Stomach (tissue), 8 donors: ENCODE measurements at regions not wholly inside any gene's neighbourhood (a gene's known extent, or its start where the extent isn't known, plus 50 kb on each side); places are given as distances from the start of the nearest gene placed in this dataset.

Source experiments
- DNase-seq, 2 donors: peaks; one replicate each; pipeline versions ENCODE4 v3.0.0 to v3.0.0-alpha.2; 2013 to 2019
- H3K27ac ChIP-seq, 5 donors: fragments of 200-600 bp in 4 of 5; sonication (generic) in 4 of 5; one replicate each; pipeline ENCODE4 v1.5.1; 2013 to 2019; ENCODE audit warnings: mild to moderate bottlenecking in 1 of 5, moderate library complexity in 1 of 5
- H3K27me3 ChIP-seq, 3 donors: fragments of 200-600 bp; sonication (generic); one replicate each; pipeline ENCODE4 v1.5.1; 2017 to 2019; ENCODE audit warnings: mixed run types in 1 of 3
- H3K36me3 ChIP-seq, 4 donors: fragments of 200-600 bp; sonication (generic); 1 replicate in 3 of 4; 2 replicates in 1 of 4; pipeline ENCODE4 v1.5.1; 2016 to 2019
- H3K4me1 ChIP-seq, 4 donors: fragments of 200-600 bp; sonication (generic); one replicate each; pipeline ENCODE4 v1.5.1; 2016 to 2019
- H3K4me3 ChIP-seq, 4 donors: fragments of 200-600 bp; sonication (generic) in 3 of 4; one replicate each; pipeline ENCODE4 v1.5.1; 2016 to 2019; ENCODE audit warnings: mild to moderate bottlenecking in 1 of 4
- H3K9me3 ChIP-seq, 4 donors: fragments of 200-600 bp; sonication (generic); one replicate each; pipeline ENCODE4 v1.5.1; 2016 to 2019
- CTCF ChIP-seq, 7 experiments: fragments of 450-650 bp in 4 of 7; fragments of 200-600 bp in 3 of 7; sonication (generic) in 3 of 7; IDR thresholded peaks; one replicate each; pipeline ENCODE4 v1.5.1; 2016 to 2019; ENCODE audit warnings: antibody characterized with exemption in 7 of 7, control low read depth in 2 of 7, mild to moderate bottlenecking in 1 of 7
- EP300 ChIP-seq: sonication (generic); formaldehyde crosslinking; IDR thresholded peaks from one replicate; pipeline ENCODE4 v1.6.1; 2017; ENCODE audit warnings: antibody characterized with exemption
- POLR2A ChIP-seq, 4 donors: fragments of 450-650 bp; IDR thresholded peaks; one replicate each; pipeline ENCODE4 v1.6.1; 2016; ENCODE audit warnings: antibody characterized with exemption in 4 of 4, control low read depth in 2 of 4, mild to moderate bottlenecking in 1 of 4, moderate library complexity in 1 of 4
- POLR2AphosphoS5 ChIP-seq, 3 donors: sonication (generic); formaldehyde crosslinking; IDR thresholded peaks; one replicate each; pipeline ENCODE4 v1.6.1; 2016; ENCODE audit warnings: antibody characterized with exemption in 3 of 3
- WGBS, 5 donors: extraction: QIAGEN DNeasy Blood & Tissue Kit in 3 of 5; methylation state at CpG; one replicate each; pipeline versions ENCODE4 v1.1.5 to v1.1.7; 2013 to 2018; 5-methylcytosine and 5-hydroxymethylcytosine counted together
- intact Hi-C: fragments of 100-400 bp; cut with DNase I; formaldehyde crosslinking; loops from one replicate; pipeline ENCODE4 v1.15.1; 2023; ENCODE audit warnings: low total_unique reads
- donor health status: healthy with polysubstance abuse.
- donor health status: Bipolar disorder and iron deficiency.
- donor health status: healthy.

- H3K4me3 ChIP-seq: no peak overlapping the region
- H3K27me3 ChIP-seq: no peaks in the 10 kb centered on the region
- intact Hi-C loops: no loop called here
- peaks cover 21 to 53% (median 28%) of the 10 kb centered on the region in 4 donors for H3K4me1 ChIP-seq
- DNase-seq: no peak
- H3K9me3 ChIP-seq: no peaks in the 10 kb centered on the region
- TF ChIP-seq POLR2A (IDR thresholded peaks at IDR 0.05): no peak
- no peak for TF ChIP-seq EP300
- TF ChIP-seq CTCF (IDR thresholded peaks at IDR 0.05): no peak
- no peak for TF ChIP-seq POLR2AphosphoS5 (IDR thresholded peaks at IDR 0.05)
- H3K36me3 ChIP-seq: no peaks in the 10 kb centered on the region
- no peak overlapping the region for H3K27ac ChIP-seq
- 82 to 87% (median 84%) methylated on average over 7 of the region's 7 CpGs for WGBS, 5 donors
Measured at GRCh38 chr14:100436745-100437406, 113.7 kb downstream of the SLC25A47 start.

- Histone ChIP-seq H3K4me3 (no peak overlapping the region), H3K27ac (no peak overlapping the region), H3K9me3 (no peaks in the 10 kb centered on the region), H3K36me3 (no peaks in the 10 kb centered on the region), H3K4me1 (peaks cover 21 to 60% (median 34%) of the 10 kb centered on the region in 4 donors), H3K27me3 (no peaks in the 10 kb centered on the region)
- TF ChIP-seq POLR2AphosphoS5 (IDR thresholded peaks at IDR 0.05): no peak
- TF ChIP-seq EP300: no peak
- no peak for TF ChIP-seq CTCF (IDR thresholded peaks at IDR 0.05)
- no peak for TF ChIP-seq POLR2A (IDR thresholded peaks at IDR 0.05)
- intact Hi-C loops: no loop called here
- DNase-seq: no peak
- 75 to 80% (median 76%) methylated on average over 5 of the region's 5 CpGs for WGBS, 5 donors
Measured at GRCh38 chr14:100438271-100438670, 115.1 kb downstream of the SLC25A47 start.

GRCh38 chr14:100438678-100439592 is 115.8 kb downstream of the SLC25A47 start:
- WGBS, 5 donors: 38 to 67% (median 46%) methylated on average over 9 to 10 of the region's 10 CpGs
- H3K9me3 ChIP-seq: no peaks in the 10 kb centered on the region
- no peaks in the 10 kb centered on the region for H3K27me3 ChIP-seq
- DNase-seq: peak; percentile 40 to 42
- TF ChIP-seq CTCF (IDR thresholded peaks at IDR 0.05): no peak
- H3K4me3 ChIP-seq: no peak overlapping the region
- intact Hi-C loops: no loop called here
- peaks cover 21 to 60% (median 36%) of the 10 kb centered on the region in 4 donors for H3K4me1 ChIP-seq
- H3K27ac ChIP-seq: peak overlapping the region in 1 of 5 donors; percentile 30
- H3K36me3 ChIP-seq: no peaks in the 10 kb centered on the region

GRCh38 chr14:100439781-100440180 is 116.6 kb downstream of the SLC25A47 start:
- H3K27ac ChIP-seq: peak overlapping the region in 3 of 5 donors; percentile 21 to 40 (median 30)
- H3K4me1 ChIP-seq: peaks cover 21 to 60% (median 36%) of the 10 kb centered on the region in 4 donors
- TF ChIP-seq POLR2A (IDR thresholded peaks at IDR 0.05): no peak
- TF ChIP-seq EP300: no peak
- TF ChIP-seq POLR2AphosphoS5 (IDR thresholded peaks at IDR 0.05): no peak
- no peak for TF ChIP-seq CTCF (IDR thresholded peaks at IDR 0.05)
- intact Hi-C loops: loop anchor here (10.0 kb wide), 1 partner anchor 205 kb away; no protein-coding TSS in a partner anchor
- no peaks in the 10 kb centered on the region for H3K27me3 ChIP-seq
- peak in 1 of 2 donors; percentile 53 for DNase-seq
- no peak overlapping the region for H3K4me3 ChIP-seq
- H3K36me3 ChIP-seq: no peaks in the 10 kb centered on the region
- H3K9me3 ChIP-seq: no peaks in the 10 kb centered on the region
- WGBS, 5 donors: 44 to 64% (median 61%) methylated on average over 6 of the region's 6 CpGs
